ENCODE measurements at regions not wholly inside any gene's neighbourhood (a gene's known extent, or its start where the extent isn't known, plus 50 kb on each side); places are given as distances from the start of the nearest gene placed in this dataset.
"Not testable (repeated sequence)": the region's sequence is repeated elsewhere in the genome, so short reads cannot be mapped to it uniquely, and the experiment has no call there.

GRCh38 chr14:27715561-27715960 lies 1051.0 kb upstream of the FOXG1 start:
- no peak overlapping the region for H3K27ac Mint-ChIP-seq
- H3K4me1 Mint-ChIP-seq (ENCODE audit: low read depth), result no peaks in the 10 kb centered on the region
- H3K27me3 Mint-ChIP-seq (ENCODE audit: low read depth), result no peaks in the 10 kb centered on the region
- DNase-seq (ENCODE audit: low spot score), result no peak
- H3K4me3 Mint-ChIP-seq (ENCODE audit: low read depth), result no peak overlapping the region
- H3K36me3 Mint-ChIP-seq (ENCODE audit: low read depth), result no peaks in the 10 kb centered on the region
- intact Hi-C loops (cut with micrococcal nuclease), result no loop called here
- H3K9me3 Mint-ChIP-seq, result peaks cover 71% of the 10 kb centered on the region

GRCh38 chr14:27721760-27722159 lies 1044.8 kb upstream of the FOXG1 start:
- Mint-ChIP-seq H3K4me1 (ENCODE audit: low read depth) (no peaks in the 10 kb centered on the region), H3K36me3 (ENCODE audit: low read depth) (no peaks in the 10 kb centered on the region), H3K4me3 (ENCODE audit: low read depth) (no peak overlapping the region), H3K27me3 (ENCODE audit: low read depth) (no peaks in the 10 kb centered on the region), H3K27ac (no peak overlapping the region), H3K9me3 (peaks cover 64% of the 10 kb centered on the region)
- intact Hi-C loops (cut with micrococcal nuclease), result no loop called here
- DNase-seq (ENCODE audit: low spot score), result no peak

GRCh38 chr14:27725482-27725881 lies 1041.1 kb upstream of the FOXG1 start:
- intact Hi-C loops (cut with micrococcal nuclease), result no loop called here
- H3K27me3 Mint-ChIP-seq (ENCODE audit: low read depth), result no peaks in the 10 kb centered on the region
- no peak for DNase-seq (ENCODE audit: low spot score)
- H3K36me3 Mint-ChIP-seq (ENCODE audit: low read depth), result no peaks in the 10 kb centered on the region
- no peaks in the 10 kb centered on the region for H3K4me1 Mint-ChIP-seq (ENCODE audit: low read depth)
- no peak overlapping the region for H3K27ac Mint-ChIP-seq
- H3K9me3 Mint-ChIP-seq, result peaks cover 63% of the 10 kb centered on the region
- no peak overlapping the region for H3K4me3 Mint-ChIP-seq (ENCODE audit: low read depth)

GRCh38 chr14:27727251-27727770 lies 1039.3 kb upstream of the FOXG1 start:
- no peaks in the 10 kb centered on the region for H3K36me3 Mint-ChIP-seq (ENCODE audit: low read depth)
- intact Hi-C loops (cut with micrococcal nuclease), result no loop called here
- H3K4me3 Mint-ChIP-seq (ENCODE audit: low read depth), result no peak overlapping the region
- H3K9me3 Mint-ChIP-seq, result peaks cover 57% of the 10 kb centered on the region
- H3K27ac Mint-ChIP-seq, result no peak overlapping the region
- H3K27me3 Mint-ChIP-seq (ENCODE audit: low read depth), result no peaks in the 10 kb centered on the region
- DNase-seq (ENCODE audit: low spot score), result no peak
- no peaks in the 10 kb centered on the region for H3K4me1 Mint-ChIP-seq (ENCODE audit: low read depth)

GRCh38 chr14:27730204-27730603 lies 1036.4 kb upstream of the FOXG1 start:
- Mint-ChIP-seq H3K4me1 (ENCODE audit: low read depth) (no peaks in the 10 kb centered on the region), H3K9me3 (peaks cover 46% of the 10 kb centered on the region), H3K4me3 (ENCODE audit: low read depth) (no peak overlapping the region), H3K36me3 (ENCODE audit: low read depth) (no peaks in the 10 kb centered on the region), H3K27ac (no peak overlapping the region), H3K27me3 (ENCODE audit: low read depth) (no peaks in the 10 kb centered on the region)
- intact Hi-C loops (cut with micrococcal nuclease), result no loop called here
- no peak for DNase-seq (ENCODE audit: low spot score)

GRCh38 chr14:27739657-27740156 lies 1026.9 kb upstream of the FOXG1 start:
- DNase-seq (ENCODE audit: low spot score), result no peak
- no peak overlapping the region for H3K27ac Mint-ChIP-seq
- H3K9me3 Mint-ChIP-seq, result peaks cover 49% of the 10 kb centered on the region
- no peak overlapping the region for H3K4me3 Mint-ChIP-seq (ENCODE audit: low read depth)
- no peaks in the 10 kb centered on the region for H3K36me3 Mint-ChIP-seq (ENCODE audit: low read depth)
- no peaks in the 10 kb centered on the region for H3K4me1 Mint-ChIP-seq (ENCODE audit: low read depth)
- intact Hi-C loops (cut with micrococcal nuclease), result no loop called here
- H3K27me3 Mint-ChIP-seq (ENCODE audit: low read depth), result no peaks in the 10 kb centered on the region

GRCh38 chr14:27750114-27750513 lies 1016.5 kb upstream of the FOXG1 start:
- intact Hi-C loops (cut with micrococcal nuclease), result no loop called here
- no peak overlapping the region for H3K27ac Mint-ChIP-seq

GRCh38 chr14:27757642-27758041 lies 1008.9 kb upstream of the FOXG1 start:
- H3K4me3 Mint-ChIP-seq (ENCODE audit: low read depth); H3K4me1 Mint-ChIP-seq (ENCODE audit: low read depth); H3K27ac Mint-ChIP-seq; DNase-seq (ENCODE audit: low spot score); H3K36me3 Mint-ChIP-seq (ENCODE audit: low read depth); intact Hi-C loops (cut with micrococcal nuclease); H3K27me3 Mint-ChIP-seq (ENCODE audit: low read depth): not testable (repeated sequence)
- H3K9me3 Mint-ChIP-seq, result peaks cover 38% of the 10 kb centered on the region

More at GRCh38 chr14:27750114-27750513, 1016.5 kb upstream of the FOXG1 start:
- H3K36me3 Mint-ChIP-seq (ENCODE audit: low read depth), result no peaks in the 10 kb centered on the region
- DNase-seq (ENCODE audit: low spot score), result no peak
- no peaks in the 10 kb centered on the region for H3K27me3 Mint-ChIP-seq (ENCODE audit: low read depth)
- H3K9me3 Mint-ChIP-seq, result peaks cover 31% of the 10 kb centered on the region
- no peak overlapping the region for H3K4me3 Mint-ChIP-seq (ENCODE audit: low read depth)
- no peaks in the 10 kb centered on the region for H3K4me1 Mint-ChIP-seq (ENCODE audit: low read depth)

GRCh38 chr14:27760367-27760766 lies 1006.2 kb upstream of the FOXG1 start:
- H3K4me1 Mint-ChIP-seq (ENCODE audit: low read depth); intact Hi-C loops (cut with micrococcal nuclease); H3K27ac Mint-ChIP-seq; DNase-seq (ENCODE audit: low spot score); H3K4me3 Mint-ChIP-seq (ENCODE audit: low read depth); H3K36me3 Mint-ChIP-seq (ENCODE audit: low read depth); H3K27me3 Mint-ChIP-seq (ENCODE audit: low read depth): not testable (repeated sequence)
- H3K9me3 Mint-ChIP-seq, result peaks cover 58% of the 10 kb centered on the region

- H3K27me3 Mint-ChIP-seq (ENCODE audit: low read depth); DNase-seq (ENCODE audit: low spot score); H3K36me3 Mint-ChIP-seq (ENCODE audit: low read depth); H3K27ac Mint-ChIP-seq; H3K4me3 Mint-ChIP-seq (ENCODE audit: low read depth); intact Hi-C loops (cut with micrococcal nuclease); H3K4me1 Mint-ChIP-seq (ENCODE audit: low read depth): not testable (repeated sequence)
- peaks cover 57% of the 10 kb centered on the region for H3K9me3 Mint-ChIP-seq
These were observed 967.2 kb upstream of the FOXG1 start for GRCh38 chr14:27799066-27800028.

- H3K36me3 Mint-ChIP-seq (ENCODE audit: low read depth); DNase-seq (ENCODE audit: low spot score); H3K27ac Mint-ChIP-seq; H3K4me3 Mint-ChIP-seq (ENCODE audit: low read depth); H3K4me1 Mint-ChIP-seq (ENCODE audit: low read depth); intact Hi-C loops (cut with micrococcal nuclease); H3K27me3 Mint-ChIP-seq (ENCODE audit: low read depth): not testable (repeated sequence)
- H3K9me3 Mint-ChIP-seq, result peaks cover 47% of the 10 kb centered on the region
These were observed 948.7 kb upstream of the FOXG1 start for GRCh38 chr14:27817746-27818430.

GRCh38 chr14:27826149-27826548 lies 940.4 kb upstream of the FOXG1 start:
- H3K4me1 Mint-ChIP-seq (ENCODE audit: low read depth); H3K27me3 Mint-ChIP-seq (ENCODE audit: low read depth); H3K27ac Mint-ChIP-seq; H3K4me3 Mint-ChIP-seq (ENCODE audit: low read depth); H3K36me3 Mint-ChIP-seq (ENCODE audit: low read depth); DNase-seq (ENCODE audit: low spot score); intact Hi-C loops (cut with micrococcal nuclease): not testable (repeated sequence)
- H3K9me3 Mint-ChIP-seq, result peaks cover 42% of the 10 kb centered on the region

GRCh38 chr14:27831978-27832377 lies 934.6 kb upstream of the FOXG1 start:
- DNase-seq (ENCODE audit: low spot score); intact Hi-C loops (cut with micrococcal nuclease); H3K27me3 Mint-ChIP-seq (ENCODE audit: low read depth); H3K27ac Mint-ChIP-seq; H3K4me1 Mint-ChIP-seq (ENCODE audit: low read depth); H3K36me3 Mint-ChIP-seq (ENCODE audit: low read depth); H3K4me3 Mint-ChIP-seq (ENCODE audit: low read depth): not testable (repeated sequence)
- peaks cover 31% of the 10 kb centered on the region for H3K9me3 Mint-ChIP-seq
